RWPE2 (cell line): ENCODE measurements at regions not wholly inside any gene's neighbourhood (a gene's known extent, or its start where the extent isn't known, plus 50 kb on each side); places are given as distances from the start of the nearest gene placed in this dataset.

Experiments
- ATAC-seq: fragments of 200-7000 bp; cut with Tn5 transposase; 3 replicates; pipeline ENCODE4 v1.9.1; 2021; ENCODE audit warnings: low read depth
- DNase-seq: peaks from one replicate; pipeline ENCODE4 v3.0.0-alpha.2; 2020; ENCODE audit warnings: low spot score
- H3K27ac ChIP-seq: fragments of 450-650 bp; 2 replicates; pipeline ENCODE4 v1.5.1; 2017; ENCODE audit warnings: mild to moderate bottlenecking; ENCODE audit not compliant: poor library complexity, severe bottlenecking
- H3K27me3 ChIP-seq: fragments of 250-450 bp; sonication (Bioruptor Pico); 2 replicates; pipeline ENCODE4 v1.5.1; 2021; ENCODE audit warnings: mild to moderate bottlenecking, moderate library complexity; ENCODE audit not compliant: insufficient read depth, poor library complexity, severe bottlenecking
- H3K36me3 ChIP-seq: fragments of 250-450 bp; sonication (Bioruptor Pico); 2 replicates; pipeline ENCODE4 v1.5.1; 2020; ENCODE audit warnings: low read depth, mild to moderate bottlenecking, moderate library complexity
- H3K4me1 ChIP-seq: fragments of 250-450 bp; sonication (Bioruptor Pico); 2 replicates; pipeline ENCODE4 v1.5.1; 2021; ENCODE audit warnings: mild to moderate bottlenecking, moderate library complexity; ENCODE audit not compliant: insufficient read depth, poor library complexity, severe bottlenecking
- H3K4me3 ChIP-seq: fragments of 250-450 bp; sonication (Bioruptor Pico); 2 replicates; pipeline ENCODE4 v1.5.1; 2021; ENCODE audit warnings: mild to moderate bottlenecking, moderate library complexity; ENCODE audit not compliant: severe bottlenecking
- H3K9me3 ChIP-seq: fragments of 250-450 bp; sonication (Bioruptor Pico); 2 replicates; pipeline ENCODE4 v1.5.1; 2021; ENCODE audit warnings: mild to moderate bottlenecking, moderate library complexity; ENCODE audit not compliant: severe bottlenecking
- CTCF ChIP-seq: fragments of 450-650 bp; IDR thresholded peaks from one replicate; pipeline ENCODE4 v1.5.1; 2017; ENCODE audit warnings: mild to moderate bottlenecking, moderate library complexity; ENCODE audit not compliant: poor library complexity, severe bottlenecking

GRCh38 chr11:25755918-25756584 is 575.9 kb upstream of the ANO3 start:
- TF ChIP-seq CTCF, result no peak
- no peaks in the 10 kb centered on the region for H3K4me1 ChIP-seq
- no peak overlapping the region for H3K27ac ChIP-seq
- H3K4me3 ChIP-seq, result no peak overlapping the region
- ATAC-seq, result no peak
- no peaks in the 10 kb centered on the region for H3K9me3 ChIP-seq
- DNase-seq, result no peak
- no peaks in the 10 kb centered on the region for H3K27me3 ChIP-seq
- no peaks in the 10 kb centered on the region for H3K36me3 ChIP-seq

DNA sequence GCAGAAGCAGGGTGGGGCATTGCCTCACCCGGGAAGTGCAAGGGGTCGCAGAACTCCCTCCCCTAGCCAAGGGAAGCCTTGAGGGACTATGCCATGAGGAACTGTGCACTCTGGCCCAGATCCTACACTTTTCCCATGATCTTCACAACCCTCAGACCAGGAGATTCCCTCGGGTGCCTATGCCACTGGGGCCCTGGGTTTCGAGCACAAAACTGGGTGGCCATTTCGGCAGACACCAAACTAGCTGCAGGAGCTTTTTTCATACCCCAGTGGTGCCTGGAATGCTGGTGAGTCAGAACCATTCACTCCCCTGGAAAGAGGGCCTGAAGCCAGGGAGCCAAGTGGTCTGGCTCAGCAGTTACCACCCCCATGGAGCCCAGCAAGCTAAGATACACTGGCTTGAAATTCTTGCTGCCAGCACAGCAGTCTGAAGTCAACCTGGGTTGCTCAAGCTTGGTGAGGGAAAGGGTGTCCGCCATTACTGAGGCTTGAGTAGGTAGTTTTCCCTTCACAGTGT is 573.7 kb upstream of the ANO3 start:
- no peak for ATAC-seq
- H3K9me3 ChIP-seq, result no peaks in the 10 kb centered on the region
- no peaks in the 10 kb centered on the region for H3K4me1 ChIP-seq
- no peaks in the 10 kb centered on the region for H3K36me3 ChIP-seq
- no peaks in the 10 kb centered on the region for H3K27me3 ChIP-seq
- no peak overlapping the region for H3K27ac ChIP-seq
- DNase-seq, result no peak
- no peak overlapping the region for H3K4me3 ChIP-seq
- no peak for TF ChIP-seq CTCF

DNA sequence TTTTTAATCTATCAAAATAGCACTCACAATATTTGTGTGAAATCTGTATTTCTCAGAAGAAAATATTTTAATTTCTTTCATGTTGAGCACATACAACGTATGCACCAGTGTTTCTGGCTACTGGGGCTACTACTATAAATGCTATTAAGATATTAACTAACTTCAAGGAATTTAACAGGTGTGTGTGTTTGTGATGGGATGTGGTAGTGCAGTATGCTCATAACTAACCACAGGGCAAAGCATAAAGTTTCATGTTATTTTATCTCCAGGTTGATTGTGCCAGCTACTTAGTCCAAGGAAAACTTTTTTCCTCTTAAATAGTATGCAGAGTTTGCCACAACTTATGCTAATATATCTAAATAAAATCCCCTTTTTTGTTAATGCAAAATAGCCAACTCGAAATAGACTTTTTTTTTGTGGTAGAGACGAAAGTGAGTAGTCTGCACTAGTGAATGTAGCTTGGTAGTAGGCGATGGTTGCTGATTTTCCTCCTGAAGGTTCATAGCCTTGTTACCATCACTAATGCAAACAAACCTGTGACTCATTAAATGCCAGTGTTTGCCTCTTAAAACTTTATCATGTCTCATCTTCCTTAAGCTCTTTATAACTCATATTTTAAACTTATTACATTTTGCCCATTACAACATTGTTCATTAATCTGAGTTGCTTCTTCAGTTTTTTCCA is 565.5 kb upstream of the ANO3 start:
- ATAC-seq (peak; percentile 63), DNase-seq (no peak)
- Histone ChIP-seq H3K36me3 (no peaks in the 10 kb centered on the region), H3K9me3 (no peaks in the 10 kb centered on the region), H3K27ac (no peak overlapping the region), H3K4me1 (no peaks in the 10 kb centered on the region), H3K4me3 (no peak overlapping the region), H3K27me3 (no peaks in the 10 kb centered on the region)
- no peak for TF ChIP-seq CTCF

DNA sequence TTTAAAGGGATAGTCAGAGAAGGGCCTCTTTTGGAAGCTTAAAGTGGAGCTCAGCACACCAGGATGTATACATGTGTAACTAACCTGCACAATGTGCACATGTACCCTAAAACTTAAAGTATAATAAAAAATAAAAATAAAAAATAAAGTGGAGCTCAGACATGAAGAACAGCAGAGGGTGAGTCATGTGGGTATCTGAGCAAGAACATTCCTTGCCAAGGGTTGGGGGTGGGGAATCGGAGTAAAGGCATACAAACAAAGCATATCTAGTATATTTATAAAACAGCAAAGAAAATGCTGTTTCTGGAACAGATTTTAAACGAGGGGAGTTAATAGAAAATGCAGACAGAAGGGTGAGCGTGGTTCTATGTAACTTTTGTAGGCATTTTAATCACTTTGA is 562.6 kb upstream of the ANO3 start:
- TF ChIP-seq CTCF, result no peak
- H3K4me3 ChIP-seq, result no peak overlapping the region
- H3K27me3 ChIP-seq, result no peaks in the 10 kb centered on the region
- no peak for DNase-seq
- no peak overlapping the region for H3K27ac ChIP-seq
- no peaks in the 10 kb centered on the region for H3K4me1 ChIP-seq
- no peaks in the 10 kb centered on the region for H3K36me3 ChIP-seq
- no peaks in the 10 kb centered on the region for H3K9me3 ChIP-seq
- ATAC-seq, result no peak; the same call in 2 of the 3 replicates

DNA sequence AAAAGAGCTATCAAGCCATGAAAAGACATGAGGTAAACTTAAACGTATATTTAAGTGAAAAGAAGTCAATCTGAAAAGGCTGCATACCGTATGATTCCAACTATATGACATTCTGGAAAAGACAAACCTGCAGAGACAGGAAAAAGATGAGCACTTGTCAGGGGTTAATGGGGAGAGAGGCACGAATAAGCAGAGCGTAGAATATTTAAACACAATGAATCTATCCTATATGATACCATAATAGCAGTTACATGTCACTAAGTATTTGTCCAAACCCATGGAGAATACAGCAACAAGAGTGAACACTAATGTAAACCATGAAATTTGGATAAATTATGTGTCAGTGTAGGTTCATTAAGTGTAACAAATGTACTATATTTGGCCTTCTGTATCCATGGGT is 560.3 kb upstream of the ANO3 start:
- H3K9me3 ChIP-seq, result no peaks in the 10 kb centered on the region
- H3K27ac ChIP-seq, result no peak overlapping the region
- H3K4me1 ChIP-seq, result no peaks in the 10 kb centered on the region
- no peaks in the 10 kb centered on the region for H3K27me3 ChIP-seq
- no peak overlapping the region for H3K4me3 ChIP-seq
- ATAC-seq, result no peak
- DNase-seq, result no peak
- no peaks in the 10 kb centered on the region for H3K36me3 ChIP-seq
- TF ChIP-seq CTCF, result no peak
